Gastroesophageal sphincter (tissue), 4 donors: ENCODE measurements at regions not wholly inside any gene's neighbourhood (a gene's known extent, or its start where the extent isn't known, plus 50 kb on each side); places are given as distances from the start of the nearest gene placed in this dataset.
"Not testable (repeated sequence)": the region's sequence is repeated elsewhere in the genome, so short reads cannot be mapped to it uniquely, and the experiment has no call there.

Source experiments
- ATAC-seq: fragments of 150-250 bp; one replicate; pipeline ENCODE4 v1.9.1; 2016; ENCODE audit warnings: mild to moderate bottlenecking, moderate library complexity
- H3K27ac ChIP-seq, 4 donors: fragments of 200-600 bp; sonication (generic) in 3 of 4; 1 replicate in 3 of 4; 2 replicates in 1 of 4; pipeline ENCODE4 v1.5.1; 2016 to 2019
- H3K27me3 ChIP-seq: fragments of 200-600 bp; sonication (generic); one replicate; pipeline ENCODE4 v1.5.1; 2019
- H3K36me3 ChIP-seq, 2 donors: fragments of 200-600 bp; sonication (generic); one replicate each; pipeline ENCODE4 v1.5.1; 2019; ENCODE audit warnings: control low read depth in 1 of 2
- H3K4me1 ChIP-seq, 3 donors: fragments of 200-600 bp; sonication (generic); 1 replicate in 2 of 3; 2 replicates in 1 of 3; pipeline ENCODE4 v1.5.1; 2016 to 2019; ENCODE audit warnings: control low read depth in 2 of 3
- H3K4me3 ChIP-seq, 2 donors: fragments of 200-600 bp; sonication (generic); one replicate each; pipeline ENCODE4 v1.5.1; 2019; ENCODE audit warnings: mild to moderate bottlenecking in 1 of 2, moderate library complexity in 1 of 2
- H3K9me3 ChIP-seq, 3 donors: fragments of 200-600 bp; sonication (generic); one replicate each; pipeline ENCODE4 v1.5.1; 2017 to 2019; ENCODE audit warnings: control low read depth in 2 of 3
- CTCF ChIP-seq, 4 experiments: fragments of 200-600 bp in 2 of 4; fragments of 450-650 bp in 2 of 4; sonication (generic) in 1 of 4; IDR thresholded peaks; one replicate each; pipeline ENCODE4 v1.5.1; 2017 to 2019; ENCODE audit warnings: antibody characterized with exemption in 4 of 4, mild to moderate bottlenecking in 2 of 4, moderate library complexity in 2 of 4
- EP300 ChIP-seq: sonication (generic); formaldehyde crosslinking; IDR thresholded peaks from one replicate; pipeline ENCODE4 v1.6.1; 2017; ENCODE audit warnings: antibody characterized with exemption, mild to moderate bottlenecking
- POLR2A ChIP-seq, 2 donors: fragments of 450-650 bp; IDR thresholded peaks; one replicate each; pipeline ENCODE4 v1.6.1; 2017; ENCODE audit warnings: antibody characterized with exemption in 2 of 2, mild to moderate bottlenecking in 2 of 2, moderate library complexity in 1 of 2
- POLR2AphosphoS5 ChIP-seq: sonication (generic); formaldehyde crosslinking; IDR thresholded peaks from one replicate; pipeline ENCODE4 v1.6.1; 2017; ENCODE audit warnings: antibody characterized with exemption
- WGBS, 2 donors: methylation state at CpG; one replicate each; pipeline ENCODE4 v1.1.5; 2018; ENCODE audit warnings: low coverage in 1 of 2; 5-methylcytosine and 5-hydroxymethylcytosine counted together

GRCh38 chr7:81393018-81393417 is 376.8 kb downstream of the HGF start:
- no peak overlapping the region for H3K27ac ChIP-seq
- no peaks in the 10 kb centered on the region for H3K27me3 ChIP-seq
- no peaks in the 10 kb centered on the region for H3K9me3 ChIP-seq
- no peak overlapping the region for H3K4me3 ChIP-seq
- ATAC-seq = no peak
- 91% methylated on average over 2 of the region's 2 CpGs; no CpG with 5 or more reads in 1 of the 2 donors for WGBS, 2 donors
- H3K4me1 ChIP-seq = no peaks in the 10 kb centered on the region
- no peak for TF ChIP-seq POLR2AphosphoS5
- no peak for TF ChIP-seq POLR2A (IDR thresholded peaks at IDR 0.05)
- no peak for TF ChIP-seq EP300
- no peak for TF ChIP-seq CTCF (IDR thresholded peaks at IDR 0.05)
- H3K36me3 ChIP-seq = no peaks in the 10 kb centered on the region

GRCh38 chr7:81385370-81385769 is 384.5 kb downstream of the HGF start:
- TF ChIP-seq CTCF (IDR thresholded peaks at IDR 0.05) (no peak), POLR2AphosphoS5 (no peak), POLR2A (IDR thresholded peaks at IDR 0.05) (no peak), EP300 (no peak)
- H3K9me3 ChIP-seq = no peaks in the 10 kb centered on the region
- H3K27me3 ChIP-seq = no peaks in the 10 kb centered on the region
- no peak overlapping the region for H3K4me3 ChIP-seq
- no peak overlapping the region for H3K27ac ChIP-seq
- no peak for ATAC-seq
- no peaks in the 10 kb centered on the region for H3K4me1 ChIP-seq
- no peaks in the 10 kb centered on the region for H3K36me3 ChIP-seq
- 86 to 93% methylated on average over 1 of the region's 1 CpG for WGBS, 2 donors

GRCh38 chr7:81383846-81384245 is 386.0 kb downstream of the HGF start:
- no peak for ATAC-seq
- H3K4me1 ChIP-seq = no peaks in the 10 kb centered on the region
- no peak overlapping the region for H3K27ac ChIP-seq
- H3K9me3 ChIP-seq = no peaks in the 10 kb centered on the region
- no peaks in the 10 kb centered on the region for H3K27me3 ChIP-seq
- 83 to 84% methylated on average over 2 of the region's 2 CpGs for WGBS, 2 donors
- no peaks in the 10 kb centered on the region for H3K36me3 ChIP-seq
- H3K4me3 ChIP-seq = no peak overlapping the region
- TF ChIP-seq POLR2AphosphoS5 = no peak
- TF ChIP-seq EP300 = no peak
- no peak for TF ChIP-seq POLR2A (IDR thresholded peaks at IDR 0.05)
- no peak for TF ChIP-seq CTCF (IDR thresholded peaks at IDR 0.05)

GRCh38 chr7:81374641-81375040 is 395.2 kb downstream of the HGF start:
- H3K4me1 ChIP-seq, H3K4me3 ChIP-seq, H3K27me3 ChIP-seq, H3K9me3 ChIP-seq, ATAC-seq, H3K27ac ChIP-seq, H3K36me3 ChIP-seq: not testable (repeated sequence)

GRCh38 chr7:81370822-81371221 is 399.0 kb downstream of the HGF start:
- TF ChIP-seq CTCF (IDR thresholded peaks at IDR 0.05) (no peak), EP300 (no peak), POLR2A (IDR thresholded peaks at IDR 0.05) (no peak), POLR2AphosphoS5 (no peak)
- no peaks in the 10 kb centered on the region for H3K27me3 ChIP-seq
- no peaks in the 10 kb centered on the region for H3K4me1 ChIP-seq
- no peaks in the 10 kb centered on the region for H3K36me3 ChIP-seq
- no peak overlapping the region for H3K4me3 ChIP-seq
- H3K27ac ChIP-seq = no peak overlapping the region
- no peak for ATAC-seq
- 29 to 75% methylated on average over 1 of the region's 1 CpG for WGBS, 2 donors
- no peaks in the 10 kb centered on the region for H3K9me3 ChIP-seq
